A549 (cell line): ENCODE measurements at regions not wholly inside any gene's neighbourhood (a gene's known extent, or its start where the extent isn't known, plus 50 kb on each side); places are given as distances from the start of the nearest gene placed in this dataset.

Experiments
- ATAC-seq, 2 experiments: fragments of 200-7000 bp in 1 of 2; fragments of >200 bp in 1 of 2; cut with Nextera tagmentation in 1 of 2; cut with Tn5 transposase in 1 of 2; 3 replicates each; pipeline versions ENCODE4 v1.8.0 to v1.9.1; 2018 to 2020; ENCODE audit warnings: mild to moderate bottlenecking in 1 of 2, moderate library complexity in 1 of 2
- CTCF ChIA-PET: fragments of 300-600 bp; sonication (Branson Sonifier 250); formaldehyde crosslinking; extraction: SDS; loops from one replicate; lab custom pipeline; 2021; ENCODE audit warnings: antibody characterized with exemption, inconsistent platforms; lab: Yijun Ruan, JAX
- POLR2A ChIA-PET: fragments of 350-600 bp; formaldehyde crosslinking; extraction: SDS; loops from one replicate; lab custom pipeline; 2021; ENCODE audit warnings: antibody characterized with exemption, inconsistent platforms; lab: Yijun Ruan, JAX
- DNase-seq, 2 experiments: peaks; one replicate each; pipeline versions ENCODE4 v3.0.0 to v3.0.0-alpha.2; 2011 to 2016; ENCODE audit warnings: low read depth in 1 of 2, low spot score in 1 of 2
- FAIRE-seq: peaks from 2 replicates; lab custom pipeline; 2011; peaks lifted over from hg19 to GRCh38; lab: Jason Lieb, UNC
- H3K27ac ChIP-seq, 2 experiments: fragments of >200 bp; sonication (Bioruptor Twin); formaldehyde crosslinking; 3 replicates each; pipeline ENCODE4 v1.5.1; 2016 to 2017
- H3K4me1 ChIP-seq: fragments of >200 bp; sonication (Bioruptor Twin); formaldehyde crosslinking; 3 replicates; pipeline ENCODE4 v1.6.1; 2016
- H3K4me2 ChIP-seq: fragments of >200 bp; sonication (Bioruptor Twin); formaldehyde crosslinking; 3 replicates; pipeline ENCODE4 v1.6.1; 2016
- H3K4me3 ChIP-seq: fragments of >200 bp; sonication (Bioruptor Twin); formaldehyde crosslinking; 3 replicates; pipeline ENCODE4 v1.5.1; 2016
- H3K9me3 ChIP-seq: fragments of >200 bp; sonication (Bioruptor Twin); formaldehyde crosslinking; 3 replicates; pipeline ENCODE4 v1.6.1; 2016
- BHLHE40 ChIP-seq: IDR thresholded peaks from 2 replicates; pipeline ENCODE4 v1.6.1; 2012; ENCODE audit warnings: low read depth, low read length, inconsistent platforms
- CEBPB ChIP-seq, 2 experiments: fragments of >200 bp in 1 of 2; sonication (Bioruptor Twin) in 1 of 2; formaldehyde crosslinking in 1 of 2; IDR thresholded peaks; 2 replicates each; pipeline ENCODE4 v1.6.1; 2012 to 2016
- CHD4 ChIP-seq: fragments of 200-600 bp; sonication (generic); IDR thresholded peaks from 2 replicates; pipeline ENCODE4 v1.6.1; 2016; ENCODE audit warnings: antibody characterized with exemption, mild to moderate bottlenecking, borderline replicate concordance
- CTCF ChIP-seq: fragments of >200 bp; sonication (Bioruptor Twin); formaldehyde crosslinking; IDR thresholded peaks from 3 replicates; pipeline ENCODE4 v1.5.1; 2016
- E2F6 ChIP-seq: IDR thresholded peaks from 2 replicates; pipeline ENCODE4 v1.6.1; 2012; ENCODE audit warnings: low read depth, borderline replicate concordance
- EP300 ChIP-seq, 2 experiments: fragments of >200 bp; sonication (Bioruptor Twin); formaldehyde crosslinking; IDR thresholded peaks; 2 replicates in 1 of 2; 3 replicates in 1 of 2; pipeline ENCODE4 v1.6.1; 2016 to 2017
- FOSL2 ChIP-seq, 2 experiments: fragments of 450-650 bp in 1 of 2; fragments of >200 bp in 1 of 2; sonication (Bioruptor Twin) in 1 of 2; formaldehyde crosslinking; IDR thresholded peaks; 2 replicates each; pipeline versions ENCODE4 v1.5.0 to v1.6.1; 2016 to 2020; ENCODE audit warnings: mild to moderate bottlenecking in 1 of 2, moderate library complexity in 1 of 2
- FOXS1 ChIP-seq: fragments of 250-450 bp; sonication (Bioruptor Pico); IDR thresholded peaks from 2 replicates; pipeline ENCODE4 v1.5.0; 2020; ENCODE audit warnings: mild to moderate bottlenecking, moderate library complexity
- HEYL ChIP-seq: fragments of 250-450 bp; sonication (Bioruptor Pico); IDR thresholded peaks from 2 replicates; pipeline ENCODE4 v1.8.0; 2021; ENCODE audit warnings: mild to moderate bottlenecking, moderate library complexity
- HOXA7 ChIP-seq: fragments of 250-450 bp; sonication (Bioruptor Pico); IDR thresholded peaks from 2 replicates; pipeline ENCODE4 v1.5.0; 2020; ENCODE audit warnings: mild to moderate bottlenecking, moderate library complexity
- HOXB5 ChIP-seq: fragments of 250-450 bp; sonication (Bioruptor Pico); IDR thresholded peaks from 2 replicates; pipeline ENCODE4 v1.5.0; 2020; ENCODE audit warnings: mild to moderate bottlenecking, moderate library complexity
- JUN ChIP-seq, 2 experiments: fragments of >200 bp; sonication (Bioruptor Twin); formaldehyde crosslinking; IDR thresholded peaks; 2 replicates in 1 of 2; 3 replicates in 1 of 2; pipeline ENCODE4 v1.6.1; 2016 to 2017
- KDM1A ChIP-seq: fragments of 200-600 bp; sonication (generic); IDR thresholded peaks from 2 replicates; pipeline ENCODE4 v1.6.1; 2016; ENCODE audit warnings: low read depth, mild to moderate bottlenecking
- KDM5A ChIP-seq: fragments of 200-600 bp; sonication (generic); IDR thresholded peaks from 2 replicates; pipeline ENCODE4 v1.6.1; 2016; ENCODE audit warnings: antibody characterized with exemption, mild to moderate bottlenecking
- MAFK ChIP-seq: fragments of 450-650 bp; IDR thresholded peaks from 2 replicates; pipeline ENCODE4 v1.6.1; 2014; ENCODE audit not compliant: partially characterized antibody
- MYC ChIP-seq: IDR thresholded peaks from 2 replicates; pipeline ENCODE4 v1.6.1; 2012; ENCODE audit warnings: mild to moderate bottlenecking, inconsistent platforms, low read length, improper control_type of control experiment, borderline replicate concordance
- NPAS2 ChIP-seq: fragments of 250-450 bp; sonication (Bioruptor Pico); IDR thresholded peaks from 2 replicates; pipeline ENCODE4 v1.8.0; 2022; ENCODE audit warnings: mild to moderate bottlenecking, moderate library complexity, borderline replicate concordance
- NR3C1 ChIP-seq: fragments of >200 bp; sonication (Bioruptor Twin); formaldehyde crosslinking; IDR thresholded peaks from 3 replicates; pipeline ENCODE4 v1.6.1; 2017
- POLR2A ChIP-seq: IDR thresholded peaks from 2 replicates; pipeline ENCODE4 v1.6.1; 2012; ENCODE audit warnings: mild to moderate bottlenecking, low read length
- RARB ChIP-seq: fragments of 250-450 bp; sonication (Bioruptor Pico); IDR thresholded peaks from 2 replicates; pipeline ENCODE4 v1.8.0; 2021; ENCODE audit warnings: mild to moderate bottlenecking, moderate library complexity
- REST ChIP-seq: fragments of 200-600 bp; sonication (generic); IDR thresholded peaks from 2 replicates; pipeline ENCODE4 v1.6.1; 2016; ENCODE audit warnings: antibody characterized with exemption, mild to moderate bottlenecking, moderate library complexity
- USF2 ChIP-seq: fragments of 450-650 bp; IDR thresholded peaks from 2 replicates; pipeline ENCODE4 v1.6.1; 2014; ENCODE audit warnings: antibody characterized with exemption
- ZC3H11A ChIP-seq: fragments of 450-650 bp; IDR thresholded peaks from 2 replicates; pipeline ENCODE4 v1.6.1; 2014; ENCODE audit warnings: antibody characterized with exemption, mild to moderate bottlenecking
- ZFP36 ChIP-seq: fragments of 450-650 bp; IDR thresholded peaks from 2 replicates; pipeline ENCODE4 v1.6.1; 2014; ENCODE audit warnings: borderline replicate concordance; ENCODE audit not compliant: partially characterized antibody
- WGBS: methylation state at CpG from one replicate; pipeline ENCODE4 v1.1.6; 2017; ENCODE audit errors: missing lambda C conversion rate; 5-methylcytosine and 5-hydroxymethylcytosine counted together

GRCh38 chr1:81008293-81008692 lies 792.4 kb upstream of the ADGRL2 start:
- no peak for TF ChIP-seq USF2
- TF ChIP-seq BHLHE40 = no peak
- no peak for TF ChIP-seq CEBPB (IDR thresholded peaks at IDR 0.05)
- no peak for TF ChIP-seq CTCF
- no peak for TF ChIP-seq FOSL2 (IDR thresholded peaks at IDR 0.05)
- TF ChIP-seq FOSL2 (CRISPR knock-in tag; IDR thresholded peaks at IDR 0.05) = no peak
- no peak for TF ChIP-seq KDM1A
- no peak for TF ChIP-seq KDM5A
- no peak for TF ChIP-seq HOXA7 (CRISPR knock-in tag)
- TF ChIP-seq ZFP36 = no peak
- POLR2A ChIA-PET = no interaction called here
- WGBS = 8% methylated on average over 2 of the region's 2 CpGs
- no peaks in the 10 kb centered on the region for H3K9me3 ChIP-seq
- no peaks in the 10 kb centered on the region for H3K4me1 ChIP-seq
- DNase-seq (no peak), FAIRE-seq (no peak), ATAC-seq (no peak)
- H3K4me2 ChIP-seq = no peak overlapping the region
- H3K4me3 ChIP-seq = no peak overlapping the region
- H3K27ac ChIP-seq = no peak overlapping the region
- CTCF ChIA-PET = no interaction called here

- no peak overlapping the region for H3K4me3 ChIP-seq
- H3K27ac ChIP-seq = no peak overlapping the region
- 44% methylated on average over 3 of the region's 3 CpGs for WGBS
- TF ChIP-seq FOXS1 (CRISPR knock-in tag) = no peak
- no peak for TF ChIP-seq EP300 (IDR thresholded peaks at IDR 0.05)
- TF ChIP-seq E2F6 = no peak
- TF ChIP-seq NPAS2 (CRISPR knock-in tag) = no peak
- no peak for TF ChIP-seq NR3C1
- TF ChIP-seq MYC = no peak
- no peak for TF ChIP-seq FOSL2 (IDR thresholded peaks at IDR 0.05)
- TF ChIP-seq FOSL2 (CRISPR knock-in tag; IDR thresholded peaks at IDR 0.05) = no peak
- TF ChIP-seq MAFK = no peak
- TF ChIP-seq HOXA7 (CRISPR knock-in tag) = no peak
- TF ChIP-seq HEYL (CRISPR knock-in tag) = no peak
- TF ChIP-seq ZC3H11A = no peak
- TF ChIP-seq HOXB5 (CRISPR knock-in tag) = no peak
- TF ChIP-seq RARB = no peak
- no peak for TF ChIP-seq JUN (IDR thresholded peaks at IDR 0.05)
- TF ChIP-seq CEBPB (IDR thresholded peaks at IDR 0.05) = no peak
- no peak for TF ChIP-seq POLR2A
- no peak for TF ChIP-seq CHD4
- TF ChIP-seq BHLHE40 = no peak
- no peak for TF ChIP-seq REST
- POLR2A ChIA-PET = no interaction called here
- H3K4me2 ChIP-seq = no peak overlapping the region
- CTCF ChIA-PET = no interaction called here
- DNase-seq = no peak
- no peak for ATAC-seq
- H3K4me1 ChIP-seq = no peaks in the 10 kb centered on the region
- no peak for FAIRE-seq
- H3K9me3 ChIP-seq = no peaks in the 10 kb centered on the region
Measured at GRCh38 chr1:81007024-81007423, 793.7 kb upstream of the ADGRL2 start.
